ENCODE measurements at regions not wholly inside any gene's neighbourhood (a gene's known extent, or its start where the extent isn't known, plus 50 kb on each side); places are given as distances from the start of the nearest gene placed in this dataset.

DNA sequence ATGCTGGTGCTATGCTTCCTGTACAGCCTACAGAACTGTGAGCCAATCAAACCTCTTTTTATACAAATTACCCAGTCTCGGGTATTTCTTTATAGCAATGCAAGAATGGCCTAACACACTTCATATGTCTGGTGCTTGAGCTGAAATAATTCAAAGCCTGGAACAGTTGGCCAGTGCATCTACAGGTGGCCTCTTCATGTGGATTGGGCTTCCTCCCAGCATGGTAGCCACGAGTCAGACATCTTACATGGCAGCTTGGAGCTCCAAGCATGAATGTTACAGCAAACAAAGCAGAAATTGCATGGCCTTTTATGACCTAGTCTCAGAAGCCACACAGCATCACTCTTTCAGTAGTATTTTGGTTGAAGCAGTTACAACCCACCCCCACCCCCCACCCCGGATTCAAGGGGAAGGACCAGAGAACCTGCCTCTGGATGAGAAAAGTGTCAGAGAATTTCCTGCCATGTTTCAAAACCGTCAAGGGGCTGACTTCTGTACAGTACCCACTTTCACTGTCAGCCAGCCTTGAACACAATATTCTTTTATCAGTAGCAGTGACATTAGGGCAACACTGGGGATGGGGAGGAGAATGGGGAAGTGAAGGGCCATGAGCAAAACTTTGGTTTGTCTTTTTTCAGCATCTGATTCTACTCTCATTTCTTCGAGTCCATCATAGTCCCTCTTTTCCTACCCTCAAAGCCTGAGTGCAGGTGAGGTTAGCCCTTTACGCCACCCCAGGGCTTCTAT lies 368.7 kb downstream of the BCOR start:
- TF ChIP-seq, protein P1, sequence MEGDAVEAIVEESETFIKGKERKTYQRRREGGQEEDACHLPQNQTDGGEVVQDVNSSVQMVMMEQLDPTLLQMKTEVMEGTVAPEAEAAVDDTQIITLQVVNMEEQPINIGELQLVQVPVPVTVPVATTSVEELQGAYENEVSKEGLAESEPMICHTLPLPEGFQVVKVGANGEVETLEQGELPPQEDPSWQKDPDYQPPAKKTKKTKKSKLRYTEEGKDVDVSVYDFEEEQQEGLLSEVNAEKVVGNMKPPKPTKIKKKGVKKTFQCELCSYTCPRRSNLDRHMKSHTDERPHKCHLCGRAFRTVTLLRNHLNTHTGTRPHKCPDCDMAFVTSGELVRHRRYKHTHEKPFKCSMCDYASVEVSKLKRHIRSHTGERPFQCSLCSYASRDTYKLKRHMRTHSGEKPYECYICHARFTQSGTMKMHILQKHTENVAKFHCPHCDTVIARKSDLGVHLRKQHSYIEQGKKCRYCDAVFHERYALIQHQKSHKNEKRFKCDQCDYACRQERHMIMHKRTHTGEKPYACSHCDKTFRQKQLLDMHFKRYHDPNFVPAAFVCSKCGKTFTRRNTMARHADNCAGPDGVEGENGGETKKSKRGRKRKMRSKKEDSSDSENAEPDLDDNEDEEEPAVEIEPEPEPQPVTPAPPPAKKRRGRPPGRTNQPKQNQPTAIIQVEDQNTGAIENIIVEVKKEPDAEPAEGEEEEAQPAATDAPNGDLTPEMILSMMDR (IDR thresholded peaks at IDR 0.05) = no peak
- TF ChIP-seq POLR2A (IDR thresholded peaks at IDR 0.05) (no peak), EP300 (IDR thresholded peaks at IDR 0.05; ENCODE audit: low read depth) (no peak)

Data from transverse colon (tissue), 3 donors.